ENCODE measurements at regions not wholly inside any gene's neighbourhood (a gene's known extent, or its start where the extent isn't known, plus 50 kb on each side); places are given as distances from the start of the nearest gene placed in this dataset.

DNA sequence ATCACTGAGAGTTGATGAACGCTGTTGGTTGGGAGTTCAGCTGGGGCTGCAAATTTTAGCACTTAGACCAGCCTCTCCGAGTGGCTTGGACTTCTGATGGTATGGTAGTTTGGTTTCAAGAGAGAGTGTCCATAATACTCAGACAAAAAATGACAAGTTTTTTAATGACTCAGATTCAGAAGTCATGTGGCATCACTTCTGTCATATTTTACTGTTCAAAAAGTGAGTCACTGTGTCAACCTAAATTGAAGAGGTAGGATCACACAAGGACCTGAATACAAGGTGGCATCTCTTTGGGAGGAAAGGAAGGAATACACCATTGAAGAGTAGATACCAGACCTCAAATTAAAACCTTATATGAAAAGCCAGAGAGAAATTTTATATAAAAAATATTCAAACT is 99.1 kb upstream of the CHMP2B start:
- no peak overlapping the region for H3K4me2 ChIP-seq (ENCODE audit: low read length)
- H3K9me2 ChIP-seq (ENCODE audit: insufficient read depth, low read length): no peaks in the 10 kb centered on the region
- H3K79me2 ChIP-seq (ENCODE audit: insufficient read depth, low read depth, low read length): no peaks in the 10 kb centered on the region
- no peak for DNase-seq (ENCODE audit: low spot score)
- H3K9me3 ChIP-seq (ENCODE audit: low read length): no peaks in the 10 kb centered on the region
- H3K4me3 ChIP-seq (ENCODE audit: low read depth, low read length, poor library complexity, severe bottlenecking): no peak overlapping the region
- no TSS peak for BruUV-seq (replicated peaks)
- no peaks in the 10 kb centered on the region for H4K20me1 ChIP-seq (ENCODE audit: insufficient read depth, low read length)
- H3K4me1 ChIP-seq (ENCODE audit: insufficient read depth, low read length, poor library complexity, severe bottlenecking): no peaks in the 10 kb centered on the region
- POLR2A ChIA-PET: interaction anchor here (0.7 kb wide), 1 partner anchor 60 kb away, joined by 3 read pairs; no protein-coding TSS in a partner anchor
- intact Hi-C loops (cut with micrococcal nuclease; ENCODE audit: unreplicated experiment): no loop called here
- H3K36me3 ChIP-seq (ENCODE audit: insufficient read depth, low read length): no peaks in the 10 kb centered on the region
- CTCF ChIA-PET (ENCODE audit: unreplicated experiment): no interaction called here
- no peak for TF ChIP-seq EZH2phosphoT487 (IDR thresholded peaks at IDR 0.05; ENCODE audit: borderline replicate concordance, low read depth, low read length)
- TF ChIP-seq, protein P1, sequence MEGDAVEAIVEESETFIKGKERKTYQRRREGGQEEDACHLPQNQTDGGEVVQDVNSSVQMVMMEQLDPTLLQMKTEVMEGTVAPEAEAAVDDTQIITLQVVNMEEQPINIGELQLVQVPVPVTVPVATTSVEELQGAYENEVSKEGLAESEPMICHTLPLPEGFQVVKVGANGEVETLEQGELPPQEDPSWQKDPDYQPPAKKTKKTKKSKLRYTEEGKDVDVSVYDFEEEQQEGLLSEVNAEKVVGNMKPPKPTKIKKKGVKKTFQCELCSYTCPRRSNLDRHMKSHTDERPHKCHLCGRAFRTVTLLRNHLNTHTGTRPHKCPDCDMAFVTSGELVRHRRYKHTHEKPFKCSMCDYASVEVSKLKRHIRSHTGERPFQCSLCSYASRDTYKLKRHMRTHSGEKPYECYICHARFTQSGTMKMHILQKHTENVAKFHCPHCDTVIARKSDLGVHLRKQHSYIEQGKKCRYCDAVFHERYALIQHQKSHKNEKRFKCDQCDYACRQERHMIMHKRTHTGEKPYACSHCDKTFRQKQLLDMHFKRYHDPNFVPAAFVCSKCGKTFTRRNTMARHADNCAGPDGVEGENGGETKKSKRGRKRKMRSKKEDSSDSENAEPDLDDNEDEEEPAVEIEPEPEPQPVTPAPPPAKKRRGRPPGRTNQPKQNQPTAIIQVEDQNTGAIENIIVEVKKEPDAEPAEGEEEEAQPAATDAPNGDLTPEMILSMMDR (conservative IDR thresholded peaks at IDR 0.05; ENCODE audit: low read length): no peak
- H3K27ac ChIP-seq (ENCODE audit: low read depth, low read length, poor library complexity, severe bottlenecking): no peak overlapping the region
- H2AFZ ChIP-seq (ENCODE audit: low read length): no peak overlapping the region

DNA sequence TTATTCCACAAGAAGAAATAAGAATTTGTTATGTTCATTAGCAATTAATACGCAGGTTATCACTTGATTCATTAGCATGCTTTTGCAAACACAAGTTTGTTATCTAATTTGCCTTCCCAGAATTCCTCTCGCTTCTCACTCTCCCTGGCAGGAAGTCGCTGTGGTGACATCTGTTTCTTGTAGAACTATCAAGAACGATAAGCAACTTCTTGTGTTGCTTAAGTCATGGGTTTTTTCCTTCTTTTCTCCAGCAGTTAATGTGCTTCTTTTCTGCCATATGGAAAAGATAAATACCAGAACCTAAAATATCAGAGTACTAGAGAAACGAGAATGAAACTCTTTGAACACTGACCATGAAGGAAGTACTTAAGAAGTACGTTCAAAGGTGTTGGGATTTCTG is 99.8 kb upstream of the CHMP2B start:
- POLR2A ChIA-PET: interaction anchor here (0.7 kb wide), 1 partner anchor 61 kb away, joined by 3 read pairs; no protein-coding TSS in a partner anchor
- intact Hi-C loops (cut with micrococcal nuclease; ENCODE audit: unreplicated experiment): no loop called here
- BruUV-seq (replicated peaks): no TSS peak
- DNase-seq (ENCODE audit: low spot score): no peak
- CTCF ChIA-PET (ENCODE audit: unreplicated experiment): no interaction called here
- Histone ChIP-seq H3K4me2 (ENCODE audit: low read length) (no peak overlapping the region), H2AFZ (ENCODE audit: low read length) (peak overlapping the region; percentile 40; the same call in 1 of the 2 replicates), H3K4me3 (ENCODE audit: low read depth, low read length, poor library complexity, severe bottlenecking) (no peak overlapping the region), H3K27ac (ENCODE audit: low read depth, low read length, poor library complexity, severe bottlenecking) (no peak overlapping the region), H3K4me1 (ENCODE audit: insufficient read depth, low read length, poor library complexity, severe bottlenecking) (no peaks in the 10 kb centered on the region), H3K79me2 (ENCODE audit: insufficient read depth, low read depth, low read length) (no peaks in the 10 kb centered on the region), H3K9me3 (ENCODE audit: low read length) (no peaks in the 10 kb centered on the region), H4K20me1 (ENCODE audit: insufficient read depth, low read length) (no peaks in the 10 kb centered on the region), H3K36me3 (ENCODE audit: insufficient read depth, low read length) (no peaks in the 10 kb centered on the region), H3K9me2 (ENCODE audit: insufficient read depth, low read length) (no peaks in the 10 kb centered on the region)
- TF ChIP-seq EZH2phosphoT487 (IDR thresholded peaks at IDR 0.05; ENCODE audit: borderline replicate concordance, low read depth, low read length): no peak
- TF ChIP-seq, protein P1 (conservative IDR thresholded peaks at IDR 0.05; ENCODE audit: low read length): no peak

DNA sequence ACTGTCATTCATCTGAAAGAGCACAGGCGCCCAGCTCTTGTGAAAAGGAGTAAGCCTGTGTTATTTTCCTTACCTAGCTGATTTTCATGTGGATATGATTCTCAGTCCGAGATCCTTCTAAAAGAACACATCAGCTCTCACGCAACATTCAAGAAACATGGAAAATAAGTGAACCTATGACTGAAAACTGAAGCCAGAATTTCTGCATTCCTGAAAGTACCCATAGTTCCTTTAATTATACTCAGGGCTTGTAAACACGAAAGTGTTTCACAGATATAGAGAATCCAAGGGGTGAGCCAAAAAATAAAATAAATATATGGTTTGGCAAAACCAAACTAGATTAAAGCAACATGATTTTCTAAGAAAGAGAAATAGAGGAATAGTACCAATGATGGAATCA is 100.8 kb upstream of the CHMP2B start:
- no peaks in the 10 kb centered on the region for H3K9me3 ChIP-seq (ENCODE audit: low read length)
- no peak overlapping the region for H3K27ac ChIP-seq (ENCODE audit: low read depth, low read length, poor library complexity, severe bottlenecking)
- H3K4me3 ChIP-seq (ENCODE audit: low read depth, low read length, poor library complexity, severe bottlenecking): no peak overlapping the region
- H2AFZ ChIP-seq (ENCODE audit: low read length): no peak overlapping the region
- DNase-seq (ENCODE audit: low spot score): no peak
- no peaks in the 10 kb centered on the region for H4K20me1 ChIP-seq (ENCODE audit: insufficient read depth, low read length)
- POLR2A ChIA-PET: no interaction called here
- H3K4me1 ChIP-seq (ENCODE audit: insufficient read depth, low read length, poor library complexity, severe bottlenecking): no peaks in the 10 kb centered on the region
- H3K79me2 ChIP-seq (ENCODE audit: insufficient read depth, low read depth, low read length): no peaks in the 10 kb centered on the region
- CTCF ChIA-PET (ENCODE audit: unreplicated experiment): no interaction called here
- H3K36me3 ChIP-seq (ENCODE audit: insufficient read depth, low read length): no peaks in the 10 kb centered on the region
- H3K4me2 ChIP-seq (ENCODE audit: low read length): no peak overlapping the region
- intact Hi-C loops (cut with micrococcal nuclease; ENCODE audit: unreplicated experiment): no loop called here
- TF ChIP-seq, protein P1 (conservative IDR thresholded peaks at IDR 0.05; ENCODE audit: low read length): no peak
- TF ChIP-seq EZH2phosphoT487 (IDR thresholded peaks at IDR 0.05; ENCODE audit: borderline replicate concordance, low read depth, low read length): no peak
- no TSS peak for BruUV-seq (replicated peaks)
- H3K9me2 ChIP-seq (ENCODE audit: insufficient read depth, low read length): no peaks in the 10 kb centered on the region

All from OCI-LY7 (cell line).